Retina (tissue), 1 donor: ENCODE measurements at regions not wholly inside any gene's neighbourhood (a gene's known extent, or its start where the extent isn't known, plus 50 kb on each side); places are given as distances from the start of the nearest gene placed in this dataset.

Source experiments
- DNase-seq: peaks from one replicate; pipeline ENCODE4 v3.0.0-alpha.2; 2016

DNA sequence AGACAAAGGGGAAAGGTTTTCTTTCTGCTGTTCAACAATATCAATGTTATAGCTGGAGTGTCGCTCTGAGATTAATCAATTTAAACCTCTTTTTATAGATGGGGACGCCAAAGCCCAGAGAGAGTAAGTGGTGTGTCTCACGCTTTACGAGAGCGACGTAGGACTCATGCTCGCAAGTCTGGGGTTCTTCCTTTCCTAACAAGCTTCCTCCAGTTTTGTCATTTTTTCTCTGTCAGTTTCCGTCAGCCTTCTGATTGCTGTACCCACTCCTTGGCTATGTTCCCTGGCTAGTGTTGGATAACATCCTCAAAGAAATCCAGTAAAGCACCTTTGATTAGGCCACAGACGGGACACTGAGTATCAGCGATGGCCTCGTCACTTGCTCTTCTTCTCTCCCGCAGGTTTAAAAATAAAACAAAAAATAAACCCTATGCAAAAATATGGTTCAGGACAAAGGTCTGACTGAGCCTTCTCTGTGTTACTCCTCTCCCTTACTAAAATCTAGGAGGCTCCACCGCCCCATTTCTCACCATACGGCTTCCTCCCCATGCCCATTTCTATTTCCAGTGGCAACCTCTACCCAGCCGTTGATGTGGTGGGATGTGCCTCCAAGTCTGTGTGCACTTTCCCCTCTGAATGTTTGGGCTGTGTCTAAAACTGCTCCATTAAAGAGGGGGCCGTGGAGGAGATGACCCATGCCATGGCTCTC, 172.7 kb upstream of the PARP11 start:
- DNase-seq: no peak

DNA sequence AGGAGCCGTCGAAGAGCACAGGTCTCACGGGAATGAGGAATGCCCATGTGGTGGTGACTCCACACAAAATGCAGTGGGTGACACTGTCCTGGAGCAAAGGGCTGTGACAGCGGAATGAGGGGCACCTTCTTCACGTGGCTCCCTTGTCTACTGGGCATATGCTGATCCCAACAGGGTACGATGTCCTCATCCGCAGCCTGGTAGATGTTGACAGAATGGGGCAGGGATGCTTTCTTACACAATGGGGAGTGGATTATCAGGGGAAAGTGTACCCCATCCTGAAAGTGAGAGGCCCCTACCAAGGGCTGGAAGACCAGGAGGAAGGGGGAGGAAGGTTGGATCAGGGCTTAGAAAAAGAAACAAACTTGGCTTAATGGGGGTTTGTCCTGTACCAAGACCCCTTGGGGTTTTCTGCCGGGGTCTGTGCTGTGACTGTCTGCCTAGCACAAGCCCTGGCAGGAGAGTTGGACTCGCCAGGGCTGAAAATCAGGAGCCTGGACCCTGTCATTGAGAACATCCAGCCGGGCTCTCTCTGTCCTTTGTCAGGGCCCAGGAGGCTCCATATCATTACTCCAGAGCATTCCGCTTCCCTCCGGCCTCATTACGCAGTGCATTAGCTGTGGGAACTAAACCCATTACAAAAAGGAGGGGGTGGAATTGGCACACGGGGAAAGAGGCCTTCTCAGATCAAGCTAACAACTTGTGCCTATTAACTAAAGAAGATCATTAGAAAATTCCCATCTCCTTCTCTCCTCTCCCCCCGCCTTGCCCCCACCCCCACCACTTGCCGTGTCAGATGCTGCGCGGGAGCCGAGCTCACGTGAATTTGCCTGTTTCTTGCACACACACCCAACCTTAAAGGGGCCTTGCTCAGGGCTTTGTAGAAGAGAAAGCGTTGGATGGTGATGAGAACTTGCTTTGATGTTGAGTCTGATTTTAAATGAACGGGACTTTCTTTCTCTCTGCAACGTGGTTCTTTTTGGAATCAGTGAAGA, 171.8 kb upstream of the PARP11 start:
- DNase-seq: peak; percentile 74

DNA sequence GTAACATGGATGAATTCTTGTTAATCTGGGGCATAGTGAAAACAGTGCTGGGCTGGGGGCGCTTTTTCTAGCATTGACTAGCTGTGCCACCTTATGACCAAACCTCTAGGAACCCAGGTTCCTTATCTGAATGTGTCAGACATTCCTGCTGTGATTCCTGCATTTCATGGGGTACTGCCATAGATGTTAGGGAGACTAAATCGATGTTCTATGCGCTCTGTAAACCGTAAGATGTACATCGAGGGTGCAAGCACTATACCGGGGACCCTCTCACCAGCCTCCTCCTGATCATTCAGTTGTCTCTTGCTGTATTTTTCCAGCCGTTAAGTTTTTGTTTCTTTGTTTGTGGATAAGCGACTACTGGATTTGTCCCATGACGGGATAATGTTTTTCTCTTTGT, 170.9 kb upstream of the PARP11 start:
- no peak for DNase-seq

DNA sequence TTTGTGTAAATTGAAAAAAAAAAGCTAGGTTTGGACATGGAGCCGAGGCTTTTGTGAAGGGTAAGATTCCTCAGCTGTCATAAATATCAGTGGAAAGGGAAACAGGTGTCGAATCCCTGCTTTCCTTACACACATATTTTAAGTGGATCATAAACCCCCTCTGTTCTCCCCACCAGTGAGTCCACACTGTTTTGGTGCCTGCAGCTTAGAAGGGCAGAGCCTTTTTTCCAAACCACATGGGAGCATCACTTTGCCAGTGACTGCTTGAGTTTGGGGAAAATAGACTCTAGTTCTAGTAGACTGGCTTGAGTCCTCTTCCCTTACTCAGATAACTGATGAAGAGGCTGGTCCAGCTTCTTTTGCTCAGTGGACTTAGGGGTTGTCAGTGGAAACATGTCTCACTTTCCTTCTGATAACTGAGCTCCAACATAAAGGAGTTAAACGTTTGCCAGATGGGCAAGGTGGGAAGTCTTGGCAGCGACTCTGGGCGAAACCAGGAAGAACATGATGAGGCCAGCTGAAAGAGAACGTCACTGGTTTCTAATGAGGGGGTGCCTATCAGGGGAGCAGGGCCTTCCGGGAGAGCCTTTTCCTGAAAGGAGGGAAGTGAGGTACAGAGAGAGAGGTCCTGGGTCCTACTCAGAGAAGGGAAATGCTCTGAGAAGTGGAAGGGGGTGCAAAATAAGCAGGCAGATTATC, 168.1 kb upstream of the PARP11 start:
- DNase-seq: no peak

DNA sequence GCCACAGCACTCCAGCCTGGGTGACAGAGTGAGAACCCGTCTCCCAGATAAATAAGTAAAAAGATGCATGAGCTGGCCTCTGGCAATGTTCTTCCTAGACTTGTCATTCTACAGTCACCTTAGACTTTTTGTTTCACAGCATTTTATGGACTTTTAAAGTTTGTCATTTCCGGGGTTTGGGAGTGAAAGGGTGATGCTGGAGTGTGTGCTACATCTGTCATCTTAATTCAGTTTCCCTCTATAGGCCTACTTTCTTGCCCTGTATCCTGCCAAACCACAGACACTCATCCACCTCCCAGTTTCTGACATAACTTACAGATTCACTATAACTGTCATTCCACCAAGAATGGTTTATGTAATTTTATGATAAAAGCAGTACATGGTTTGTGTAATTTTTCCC, 166.7 kb upstream of the PARP11 start:
- no peak for DNase-seq

DNA sequence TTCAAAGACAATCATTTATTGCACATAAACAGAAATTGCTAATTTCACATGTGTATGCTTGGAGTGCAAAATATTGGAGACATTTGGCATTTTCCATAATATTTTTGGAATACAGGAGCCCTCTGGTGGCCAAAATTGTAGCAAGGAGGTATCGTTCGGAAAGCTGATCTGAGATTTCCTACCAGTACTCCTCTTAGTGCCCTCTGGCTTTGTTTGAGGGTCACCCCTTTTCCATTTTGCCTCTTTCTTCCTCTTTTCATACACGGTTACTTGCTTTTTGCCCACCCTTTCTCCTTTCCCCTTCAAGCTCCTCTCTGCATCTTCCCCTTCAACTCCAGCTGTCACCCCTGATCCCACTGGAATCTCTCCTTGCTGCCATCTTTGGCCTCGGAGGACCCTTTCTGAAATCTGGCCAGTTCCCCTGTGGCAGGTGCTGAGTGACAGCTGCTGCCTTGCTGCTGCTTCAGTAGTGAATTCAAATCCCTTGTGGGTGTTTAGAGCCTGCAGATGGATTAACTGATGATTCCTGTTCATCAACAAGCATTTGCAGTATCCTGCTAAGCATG, 164.6 kb upstream of the PARP11 start:
- DNase-seq: peak; percentile 61

DNA sequence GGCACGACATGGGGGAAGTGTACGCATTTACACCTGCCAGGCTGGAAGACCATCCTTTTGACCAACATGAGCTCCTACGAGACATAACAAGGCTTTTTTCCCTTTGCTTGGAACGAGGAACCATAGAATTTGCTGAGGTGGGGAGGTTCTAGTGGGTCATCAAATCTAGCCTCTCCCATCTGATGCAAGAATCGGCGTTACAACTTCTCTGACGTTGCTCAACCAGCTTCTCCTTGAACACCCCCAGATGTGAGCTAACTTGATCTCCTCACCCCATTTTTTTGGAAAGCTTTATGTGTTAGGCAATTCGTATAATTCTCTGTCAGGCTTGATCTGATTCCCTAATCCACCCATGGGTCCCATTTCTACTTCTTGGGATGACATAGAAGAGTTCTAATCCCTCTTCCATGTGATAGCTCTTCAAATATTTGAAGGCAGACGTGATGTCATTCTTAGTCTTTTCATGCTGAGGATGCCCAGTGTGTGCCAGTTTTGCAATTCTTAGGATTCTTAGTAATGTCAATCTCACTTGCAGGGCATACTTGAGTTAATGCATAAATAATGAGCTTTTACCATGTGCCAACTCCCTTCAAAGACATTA, 163.6 kb upstream of the PARP11 start:
- DNase-seq: no peak

DNA sequence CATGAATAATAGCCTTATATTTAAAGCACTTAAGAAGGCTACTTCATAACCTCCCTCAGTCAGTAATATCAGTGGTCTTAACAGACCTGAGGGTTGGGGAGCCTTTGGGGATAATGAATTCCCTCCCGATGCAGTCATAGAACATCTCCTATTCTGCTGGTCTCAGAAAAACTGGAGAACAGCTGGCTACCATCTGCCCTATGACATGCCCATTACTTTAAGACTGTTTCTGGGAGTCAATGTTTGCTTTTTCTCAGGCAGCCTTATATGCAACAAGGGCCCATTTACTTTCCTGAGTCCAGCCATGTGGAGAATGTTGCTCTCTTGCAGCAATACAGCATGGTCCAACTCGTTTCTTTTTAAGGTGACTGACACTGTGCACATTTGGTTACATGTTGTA, 161.7 kb upstream of the PARP11 start:
- DNase-seq: no peak

DNA sequence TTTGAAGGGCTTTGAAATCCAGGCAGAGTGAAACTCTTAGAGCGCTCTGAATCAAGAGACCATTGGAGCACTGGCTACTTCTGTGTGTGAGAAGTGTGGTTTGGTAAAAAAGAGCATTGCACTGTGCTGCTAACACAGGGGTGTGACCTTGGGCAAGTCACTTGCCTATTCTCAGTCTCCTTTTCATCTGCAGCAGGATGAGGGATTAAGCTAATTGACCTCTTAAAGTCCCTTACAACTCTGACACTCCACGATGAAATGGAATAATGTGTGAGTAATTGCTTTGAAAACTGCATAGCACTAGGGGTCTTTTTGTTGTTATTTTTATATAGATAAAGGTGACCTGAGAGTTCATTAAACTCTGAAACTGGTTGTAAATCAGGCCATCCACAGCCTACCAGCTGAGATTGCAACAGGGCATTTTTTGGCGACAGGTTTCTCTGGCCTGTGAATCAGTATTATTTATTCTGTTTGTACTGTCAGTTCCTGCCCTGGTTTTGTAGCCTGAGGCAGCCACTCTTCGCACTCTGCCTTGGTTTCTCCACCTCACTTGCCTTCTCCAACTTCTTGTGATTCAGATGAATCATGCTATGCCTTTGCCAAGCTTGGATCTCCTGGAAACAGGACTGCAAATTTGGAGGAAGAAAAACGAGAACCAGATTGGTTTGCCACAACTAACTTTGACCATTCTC, 159.9 kb upstream of the PARP11 start:
- no peak for DNase-seq

DNA sequence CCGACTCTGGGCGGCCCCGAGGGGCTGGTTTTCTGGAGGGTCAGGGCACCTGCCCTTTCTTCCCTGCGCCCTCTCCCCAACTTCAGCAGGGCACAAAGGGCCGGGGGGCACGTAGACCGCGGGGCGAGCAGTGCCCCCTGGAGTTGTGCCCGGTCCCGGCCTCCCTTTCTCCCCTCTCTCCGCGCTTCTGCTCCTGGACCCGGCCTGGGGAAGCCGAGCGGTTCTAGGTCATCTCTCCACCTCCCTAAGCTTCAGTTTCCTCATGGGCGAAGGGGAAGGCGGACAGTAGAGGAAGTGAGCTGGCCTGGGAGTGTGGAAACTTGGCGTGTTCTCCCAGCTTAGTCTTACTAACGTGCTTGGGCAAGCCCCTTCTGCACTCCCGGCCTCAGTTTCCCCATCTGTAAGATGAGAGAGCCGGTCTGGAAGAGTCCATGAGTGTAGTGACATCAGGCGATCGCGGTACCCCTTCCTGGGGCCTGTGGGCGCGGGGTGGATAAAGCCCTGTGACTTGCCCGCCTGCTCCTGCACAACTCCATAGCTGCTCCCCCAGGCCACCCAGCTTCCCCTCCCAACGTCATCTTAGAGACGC, 158.6 kb upstream of the PARP11 start:
- DNase-seq: no peak

DNA sequence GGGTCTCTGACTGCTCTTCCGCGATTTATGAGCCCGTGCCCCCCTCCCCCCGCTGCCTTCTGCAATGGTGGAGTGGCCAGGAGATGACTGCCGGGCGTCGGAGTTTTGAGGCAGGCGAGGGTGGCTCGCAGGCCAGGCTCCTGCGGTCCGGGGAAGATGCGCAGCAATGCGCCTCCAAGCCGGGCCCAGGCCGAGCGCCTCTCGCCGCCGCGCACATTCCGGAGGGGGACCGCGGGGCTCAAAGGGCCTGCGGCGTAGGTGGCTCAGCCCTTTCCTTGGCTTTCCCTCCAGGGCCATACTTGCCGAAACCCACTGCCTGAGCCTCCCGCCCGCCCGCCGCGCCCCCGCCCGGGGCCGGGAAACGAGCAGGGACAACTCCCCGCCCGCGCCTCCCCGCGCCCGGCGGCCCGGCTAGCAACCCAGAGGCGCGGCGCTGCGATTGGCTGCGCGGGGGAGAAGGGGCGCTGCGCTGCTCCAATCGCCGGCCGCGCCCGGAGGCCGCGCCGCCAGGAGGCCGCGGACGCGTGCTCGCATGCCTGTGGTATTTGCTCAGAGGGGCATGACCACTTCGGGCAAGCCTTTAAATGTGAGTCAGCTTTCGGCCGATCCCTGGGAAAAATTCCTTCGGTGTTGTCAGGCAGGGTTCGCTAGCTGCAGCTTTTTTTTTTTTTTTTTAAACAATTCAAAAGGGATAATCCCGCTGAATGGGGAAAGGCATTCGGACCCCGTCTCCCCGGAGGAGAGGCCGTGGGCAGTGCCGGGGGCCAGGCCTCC, 157.9 kb upstream of the PARP11 start:
- peak; percentile 86 for DNase-seq

DNA sequence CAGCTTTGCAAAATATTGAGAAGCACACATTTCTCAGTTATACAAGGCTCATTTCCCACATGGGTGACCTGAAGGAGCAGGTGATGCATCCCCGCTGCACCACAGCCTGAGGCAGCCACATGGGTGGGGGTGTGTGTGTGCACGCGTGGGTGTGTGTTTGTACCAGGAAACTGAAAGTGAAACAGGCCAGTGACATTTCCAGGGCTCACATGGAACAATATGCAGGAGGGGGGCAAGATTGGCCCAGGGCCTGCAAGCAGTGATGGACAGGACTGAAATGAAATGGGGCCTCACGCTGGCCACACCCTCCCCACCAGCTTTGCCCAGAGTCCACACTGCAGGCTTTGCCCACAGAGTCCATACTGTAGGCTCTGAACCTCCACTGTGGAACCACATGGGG, 154.2 kb upstream of the PARP11 start:
- no peak for DNase-seq

DNA sequence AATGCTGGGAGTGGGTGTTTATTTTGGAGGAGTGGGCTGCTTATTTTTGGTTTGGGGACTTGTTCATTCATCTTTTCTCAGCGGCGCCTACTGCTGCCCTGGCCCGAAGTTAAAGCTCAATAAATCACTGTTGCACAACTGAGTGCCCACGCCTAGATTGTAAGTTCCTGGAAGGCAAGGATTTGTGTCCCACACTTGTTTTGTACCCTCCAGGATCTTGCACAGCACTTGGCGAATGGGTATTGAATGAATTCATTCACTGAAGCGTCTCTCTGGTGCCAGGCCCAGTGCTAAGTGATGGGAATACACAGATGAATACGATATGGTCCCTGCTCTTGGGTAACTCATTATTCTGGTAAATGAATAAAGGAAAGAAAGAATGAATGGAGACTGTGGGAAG, 153.3 kb upstream of the PARP11 start:
- DNase-seq: no peak

DNA sequence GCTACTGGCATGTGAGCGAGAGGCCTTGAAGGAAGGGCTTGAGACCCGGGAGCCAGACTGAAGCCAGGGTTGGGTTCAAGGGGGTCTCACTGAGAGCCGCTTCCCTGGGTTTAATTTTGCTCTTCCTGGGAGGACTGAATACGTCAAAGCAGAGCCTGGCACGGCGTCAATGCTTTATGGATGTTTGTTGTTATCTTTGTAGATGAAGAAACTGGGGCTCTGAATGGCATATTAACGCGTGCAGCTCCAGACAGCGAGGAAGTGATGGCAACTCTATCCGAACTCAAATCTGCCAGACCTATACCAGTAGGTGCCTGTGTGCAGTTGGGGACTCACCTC, 152.8 kb upstream of the PARP11 start:
- no peak for DNase-seq

DNA sequence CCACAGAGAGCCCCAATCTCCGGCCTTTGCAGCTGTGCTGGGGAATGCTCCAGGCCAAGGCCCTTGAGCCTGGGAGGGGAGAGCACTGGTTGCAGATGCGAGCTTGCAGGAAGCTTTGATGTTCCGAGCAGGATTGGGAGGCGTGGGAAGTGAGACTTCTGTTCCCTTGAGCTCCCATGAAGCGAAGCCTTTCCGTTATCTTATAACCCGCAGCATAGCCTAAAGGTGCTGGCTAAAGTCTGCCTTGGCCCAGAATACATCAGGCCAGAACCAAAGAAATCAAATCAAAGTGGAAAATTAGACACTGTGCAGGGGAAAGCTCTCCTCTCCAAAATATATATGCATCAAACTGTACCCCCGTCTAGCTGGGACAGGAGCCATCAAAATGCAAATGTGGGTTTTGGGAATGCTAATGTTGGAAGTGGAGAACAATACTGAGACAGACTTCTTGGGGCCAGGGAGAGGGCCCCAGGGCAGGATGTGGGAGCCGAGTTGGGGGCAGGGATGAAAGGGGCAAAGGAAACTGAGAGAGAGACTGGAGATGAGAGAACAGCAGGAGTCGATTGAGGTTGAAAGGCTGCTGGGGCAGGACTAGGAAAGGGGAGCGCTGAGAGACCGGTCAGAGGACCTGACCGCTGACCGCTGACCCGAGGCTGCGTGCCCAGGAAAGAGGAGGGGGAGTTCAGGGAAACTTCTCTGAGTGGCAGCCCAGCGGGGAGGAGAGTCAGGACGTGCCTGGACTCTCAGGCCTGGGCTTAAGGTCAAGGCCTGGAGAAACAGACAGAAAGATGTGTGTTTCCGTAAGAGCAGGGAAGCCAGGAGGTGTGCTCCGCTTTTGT, 152.2 kb upstream of the PARP11 start:
- DNase-seq: no peak

DNA sequence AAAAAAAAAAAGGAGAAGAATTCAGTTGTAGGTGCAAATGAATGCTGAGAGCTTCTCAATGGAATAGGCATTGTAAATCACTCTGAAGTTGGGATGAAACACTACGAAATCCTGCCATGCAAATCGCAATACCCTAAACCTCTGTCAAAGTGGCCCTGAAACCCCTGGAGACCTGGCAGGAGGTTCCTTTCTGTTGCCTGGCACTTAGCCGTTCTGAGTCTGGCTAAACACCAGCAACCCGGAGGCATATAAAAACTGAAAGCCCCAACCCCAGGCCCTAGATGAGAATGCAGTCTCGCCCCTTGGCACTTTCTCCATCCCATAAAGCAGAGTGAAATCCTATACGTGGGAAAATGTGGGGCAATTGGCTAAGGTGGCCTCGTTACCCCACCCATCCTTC, 151.5 kb upstream of the PARP11 start:
- no peak for DNase-seq

DNA sequence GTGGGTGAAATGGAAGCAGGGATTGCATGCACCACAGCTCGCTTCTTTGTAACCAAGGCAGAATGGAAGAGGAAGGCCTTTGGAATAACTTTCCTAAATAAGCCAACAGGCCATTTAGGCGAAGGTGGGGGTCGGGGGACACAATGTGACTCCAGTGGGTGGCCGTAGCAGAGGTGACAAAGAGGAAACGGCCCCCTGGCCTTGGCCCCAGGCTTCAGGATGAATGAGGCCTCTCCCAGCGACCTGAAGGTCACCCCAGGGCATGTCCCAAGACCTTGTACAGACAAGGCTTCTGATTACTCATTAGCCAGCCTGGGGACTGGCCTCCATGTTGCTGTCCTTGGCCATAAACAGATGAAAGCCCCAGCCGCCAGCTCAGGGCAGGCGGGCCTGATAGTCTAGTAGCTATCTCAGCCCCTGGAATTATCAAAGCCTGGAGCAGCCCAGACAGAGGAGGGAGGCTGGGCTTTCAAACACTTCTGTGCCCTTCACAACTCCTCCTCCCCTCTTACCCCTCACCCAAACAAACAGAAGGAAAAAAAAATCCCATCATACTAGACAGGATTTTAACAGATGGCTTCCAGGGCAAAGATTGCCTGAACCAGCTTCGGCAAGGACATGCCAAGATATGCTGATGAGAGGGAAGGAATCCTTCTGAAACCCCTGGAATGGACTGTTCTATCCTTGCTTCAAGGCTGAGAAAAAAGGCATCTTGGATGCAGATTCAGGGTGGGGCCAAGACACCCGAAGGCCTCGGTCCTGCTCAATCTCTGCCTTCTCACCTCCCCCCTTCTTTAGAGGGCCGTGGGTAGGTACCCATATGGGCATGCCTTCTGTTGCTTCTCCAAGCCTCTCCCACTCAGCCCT, 142.3 kb upstream of the PARP11 start:
- DNase-seq: no peak

DNA sequence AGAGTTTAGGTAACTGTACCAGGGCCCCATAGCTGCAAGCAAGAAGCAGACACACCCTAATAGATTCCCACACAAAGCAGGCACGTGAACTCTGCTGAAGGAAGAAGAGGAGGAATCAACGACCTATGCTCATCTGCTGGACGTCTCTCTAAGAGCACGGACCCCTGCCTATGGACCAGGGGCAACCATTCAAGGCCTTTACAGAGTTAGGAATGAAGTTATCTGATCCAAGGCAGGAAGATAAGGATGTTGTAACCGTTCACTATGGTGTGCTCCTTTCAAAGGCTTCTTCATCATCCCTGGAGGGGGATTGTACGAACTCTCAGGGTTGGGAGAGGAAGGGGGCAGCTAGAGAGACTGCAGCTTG, 141.6 kb upstream of the PARP11 start:
- DNase-seq: no peak

DNA sequence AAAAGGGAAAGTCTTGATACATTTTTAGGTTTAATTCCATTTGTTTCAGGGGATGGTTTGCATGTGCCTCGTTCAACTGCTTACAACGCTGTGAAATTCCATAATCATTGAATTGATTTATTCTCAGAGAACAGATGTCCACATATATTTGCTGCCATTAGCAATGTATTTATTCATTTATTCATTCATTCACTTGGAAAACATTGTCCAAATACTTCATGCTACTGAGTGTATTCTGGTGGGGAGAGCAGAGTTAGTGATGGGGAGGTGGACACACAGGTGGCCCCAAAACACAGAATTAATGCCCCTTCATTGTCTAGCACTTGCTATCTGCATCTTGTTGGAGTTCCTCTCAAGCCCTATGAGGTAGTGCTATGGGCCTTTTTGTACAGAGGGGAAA, 141.2 kb upstream of the PARP11 start:
- DNase-seq: no peak
